GM21717 (cell line): ENCODE measurements at regions not wholly inside any gene's neighbourhood (a gene's known extent, or its start where the extent isn't known, plus 50 kb on each side); places are given as distances from the start of the nearest gene placed in this dataset.
"Not testable (repeated sequence)": the region's sequence is repeated elsewhere in the genome, so short reads cannot be mapped to it uniquely, and the experiment has no call there.

Experiments used
- ATAC-seq: cut with Tn5 transposase; IDR thresholded peaks from one replicate; pipeline ENCODE4 v1.9.1; 2021; ENCODE audit warnings: mild to moderate bottlenecking, moderate library complexity; ENCODE audit not compliant: unreplicated experiment

DNA sequence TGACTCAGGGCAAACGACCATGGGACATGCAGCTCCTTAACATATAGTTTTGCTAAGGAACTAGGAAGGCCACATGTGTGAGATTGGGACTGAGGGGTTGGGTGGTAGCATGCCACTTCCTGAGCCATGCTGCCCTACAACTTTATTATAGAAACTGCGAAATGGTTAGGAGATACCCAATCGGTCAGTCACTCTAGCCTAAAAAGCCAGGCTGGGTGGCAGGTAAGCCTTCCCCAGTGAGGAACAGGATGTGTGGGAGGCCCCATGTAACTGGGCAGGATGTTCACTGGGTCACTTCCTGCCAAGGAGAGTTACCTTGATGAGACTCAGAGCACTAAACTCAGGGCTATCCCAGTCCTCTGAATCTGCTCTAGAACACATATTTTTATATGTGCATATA is 123.5 kb downstream of the MAP3K7 start:
- no peak for ATAC-seq

DNA sequence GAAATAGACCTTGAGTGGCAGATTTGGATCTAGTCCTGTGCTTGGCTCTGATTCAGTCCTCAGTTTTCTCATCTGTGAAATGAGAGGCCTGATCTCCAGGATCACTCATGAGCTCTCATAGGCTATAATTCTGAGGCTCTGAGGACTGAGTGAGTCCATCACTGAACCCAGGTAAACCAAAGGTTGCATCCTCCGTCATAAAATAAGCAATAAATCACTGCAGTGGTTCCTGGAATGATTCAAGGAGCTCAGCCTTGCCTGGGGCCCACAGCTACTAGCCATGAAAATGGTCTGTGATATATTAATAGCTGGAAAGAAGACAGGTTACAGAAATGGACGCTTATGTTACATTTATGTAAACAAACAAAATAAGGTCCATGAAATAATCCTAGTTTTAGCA is 124.8 kb downstream of the MAP3K7 start:
- ATAC-seq: no peak

DNA sequence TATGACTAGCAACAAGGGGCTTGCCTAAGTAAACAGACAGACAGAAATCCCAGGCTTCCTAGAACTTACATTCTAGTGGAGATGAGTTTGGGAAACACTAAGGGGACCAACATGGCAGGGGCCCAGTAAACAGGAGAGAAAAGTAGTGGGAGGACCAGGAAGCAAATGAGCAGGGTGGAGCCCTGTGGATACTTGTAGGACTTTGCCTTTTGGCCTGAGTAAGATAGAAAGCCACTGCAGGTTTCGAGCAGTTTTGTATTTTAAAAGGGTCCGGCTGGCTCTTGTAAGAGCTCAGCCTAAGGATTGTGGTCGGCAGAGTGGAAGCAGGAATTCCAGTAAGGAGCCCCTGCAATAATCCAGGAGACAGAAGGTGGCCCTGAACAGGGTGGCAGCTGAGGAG is 125.5 kb downstream of the MAP3K7 start:
- ATAC-seq: no peak

DNA sequence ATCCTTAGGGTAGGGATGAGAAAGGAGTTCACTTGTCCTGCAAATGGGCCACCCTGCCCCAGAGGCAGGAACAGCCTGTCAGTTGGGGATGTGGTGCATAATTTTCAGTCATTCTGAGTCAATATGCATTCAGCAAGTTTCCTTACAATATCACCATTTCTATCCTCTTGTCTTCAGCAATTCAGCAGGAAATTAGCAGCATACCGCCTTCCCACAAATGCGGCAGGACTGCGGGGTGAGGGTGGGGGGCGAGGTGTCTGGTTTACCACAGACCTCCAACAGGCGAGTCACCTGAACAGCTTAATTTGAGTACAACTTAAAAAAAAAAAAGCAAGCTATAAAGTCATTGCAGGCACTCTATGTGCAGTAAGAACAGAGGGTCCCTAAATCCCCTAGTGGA is 126.8 kb downstream of the MAP3K7 start:
- no peak for ATAC-seq

DNA sequence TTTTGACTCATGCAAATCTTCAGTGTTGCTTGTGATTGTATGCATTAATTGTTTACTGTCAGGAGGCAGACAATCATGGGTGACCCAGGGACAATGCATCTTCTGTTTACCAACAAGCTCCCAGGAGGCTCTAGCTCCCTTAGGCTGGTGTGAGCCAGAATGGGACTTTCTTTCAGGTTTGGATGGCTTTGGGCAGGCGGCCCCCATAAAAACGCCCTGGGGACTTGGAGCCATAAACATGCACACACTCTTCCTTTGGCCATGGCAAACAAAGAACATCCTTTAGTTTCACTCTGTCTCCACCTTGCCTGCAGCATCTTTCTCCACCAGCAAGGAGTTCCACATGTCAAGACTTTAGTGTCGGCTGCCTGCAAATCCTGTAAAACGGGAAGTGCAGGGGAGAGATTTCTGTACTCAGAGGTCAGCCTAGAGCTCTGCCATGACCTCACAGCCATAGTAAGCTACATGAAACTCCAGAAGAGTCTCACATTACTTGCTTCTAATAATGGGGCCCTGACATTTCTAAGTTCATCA is 127.6 kb downstream of the MAP3K7 start:
- ATAC-seq: no peak

DNA sequence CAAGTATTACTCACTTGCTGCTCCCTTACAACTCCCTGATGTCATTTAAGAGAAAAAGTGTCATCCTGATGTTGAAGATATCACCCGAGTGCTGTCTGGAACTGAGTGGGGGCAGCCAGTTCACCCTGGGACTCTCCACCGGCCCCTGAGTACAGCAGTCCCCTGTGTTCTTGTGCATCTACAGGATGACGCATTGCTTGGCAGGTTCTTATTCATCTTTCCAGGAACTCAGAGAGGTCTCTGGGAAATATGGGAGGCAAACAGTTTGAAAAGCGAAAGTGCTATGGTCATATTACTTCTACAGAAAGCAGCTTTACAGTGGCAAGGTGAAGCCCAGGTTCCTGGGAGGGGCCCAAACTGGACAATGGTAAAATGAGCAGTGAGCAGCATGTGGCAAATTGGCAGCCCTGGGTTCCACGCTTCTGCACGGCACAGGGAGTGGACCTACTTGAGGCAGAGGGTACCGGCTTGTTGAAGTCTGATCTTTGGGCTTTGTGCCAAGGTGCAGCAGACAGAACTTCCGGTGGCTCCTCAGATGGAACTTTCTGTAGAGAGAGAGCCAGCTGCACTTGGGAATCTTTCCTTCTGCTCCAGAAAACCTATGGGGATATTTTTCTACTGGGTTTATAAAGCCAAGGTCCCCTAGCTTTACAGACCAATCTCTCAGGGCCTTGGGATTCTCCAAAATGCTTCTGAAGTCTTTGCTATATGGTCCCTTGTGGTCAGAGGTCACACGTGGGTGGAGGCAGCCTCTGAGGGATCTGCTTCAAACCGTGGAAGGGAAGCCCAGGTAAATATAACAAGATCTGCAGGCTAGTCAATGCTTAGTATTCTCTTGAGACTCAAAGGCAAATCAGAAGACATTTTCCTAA is 128.3 kb downstream of the MAP3K7 start:
- ATAC-seq: no peak

DNA sequence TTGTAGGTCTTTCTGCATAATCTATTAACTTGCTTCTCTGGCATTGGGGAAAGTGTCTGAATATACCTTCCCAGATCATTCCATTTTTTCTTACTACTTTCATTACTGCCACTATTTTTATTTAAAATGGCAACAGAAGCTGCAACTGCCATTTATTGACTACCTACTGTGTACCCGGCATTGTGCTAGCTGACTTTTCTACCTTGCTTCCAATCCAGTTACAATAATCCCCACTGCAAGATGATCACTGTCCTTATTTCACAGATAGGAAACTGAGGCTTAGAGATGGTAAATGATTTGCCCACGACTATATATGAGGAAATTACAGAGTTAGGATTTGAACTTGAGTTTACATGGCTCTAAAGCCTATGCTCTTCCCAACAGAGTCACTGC is 129.0 kb downstream of the MAP3K7 start:
- no peak for ATAC-seq

DNA sequence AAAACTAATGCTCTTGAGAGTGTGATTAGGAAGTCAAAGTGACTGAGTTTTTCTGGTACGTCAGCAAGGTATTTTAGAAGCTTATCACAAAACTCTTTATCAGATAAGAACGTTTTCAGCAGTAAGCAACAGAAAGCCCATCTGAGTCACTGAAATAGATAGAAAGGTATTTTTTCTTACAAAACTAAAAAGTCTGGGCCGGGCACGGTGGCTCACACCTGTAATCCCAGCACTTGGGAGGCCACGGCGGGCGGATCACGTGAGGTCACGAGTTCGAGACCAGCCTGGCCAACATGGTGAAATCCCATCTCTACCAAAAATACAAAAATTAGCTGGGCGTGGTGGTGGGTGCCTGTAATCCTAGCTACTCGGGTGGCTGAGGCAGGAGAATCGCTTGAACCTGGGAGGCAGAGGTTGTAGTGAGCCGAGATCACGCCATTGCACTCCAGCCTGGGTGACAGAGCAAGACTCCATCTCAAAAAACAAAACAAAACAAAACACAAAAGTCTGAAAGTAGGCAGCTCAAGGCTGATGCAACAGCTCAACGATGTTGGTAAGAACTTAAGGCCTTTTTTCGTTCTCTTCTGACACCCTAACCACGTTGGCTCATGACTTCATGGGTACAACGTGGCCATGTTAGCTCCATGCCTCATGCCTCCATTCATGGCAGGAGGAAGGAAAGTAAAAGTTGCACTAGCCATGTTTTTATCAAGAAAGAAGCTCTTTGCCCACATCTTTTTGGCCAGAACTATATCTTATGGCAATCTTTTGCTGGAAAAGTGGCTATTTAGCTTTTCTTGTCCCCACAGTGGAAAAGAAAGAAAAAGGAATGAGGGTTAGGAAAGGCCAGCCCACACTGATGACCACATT is 129.6 kb downstream of the MAP3K7 start:
- ATAC-seq: not testable (repeated sequence)

DNA sequence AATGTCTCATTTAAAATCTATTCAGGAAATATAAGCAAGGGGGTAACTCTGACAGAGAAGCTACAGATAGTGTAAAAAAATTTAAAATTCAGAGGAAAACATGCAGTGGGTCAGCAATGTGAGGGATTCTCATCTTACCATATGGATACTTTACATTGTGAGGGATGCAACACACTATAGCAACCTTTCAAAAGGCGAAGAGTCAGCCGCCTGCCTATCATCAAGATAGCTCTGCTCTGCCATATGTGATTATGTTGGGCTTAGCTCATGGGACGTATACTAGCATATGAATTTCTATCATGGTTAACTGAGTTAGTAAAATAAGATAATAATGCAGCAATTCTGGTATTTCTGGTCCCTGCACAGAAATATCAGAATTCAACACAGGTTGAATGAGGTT is 130.9 kb downstream of the MAP3K7 start:
- ATAC-seq: no peak

DNA sequence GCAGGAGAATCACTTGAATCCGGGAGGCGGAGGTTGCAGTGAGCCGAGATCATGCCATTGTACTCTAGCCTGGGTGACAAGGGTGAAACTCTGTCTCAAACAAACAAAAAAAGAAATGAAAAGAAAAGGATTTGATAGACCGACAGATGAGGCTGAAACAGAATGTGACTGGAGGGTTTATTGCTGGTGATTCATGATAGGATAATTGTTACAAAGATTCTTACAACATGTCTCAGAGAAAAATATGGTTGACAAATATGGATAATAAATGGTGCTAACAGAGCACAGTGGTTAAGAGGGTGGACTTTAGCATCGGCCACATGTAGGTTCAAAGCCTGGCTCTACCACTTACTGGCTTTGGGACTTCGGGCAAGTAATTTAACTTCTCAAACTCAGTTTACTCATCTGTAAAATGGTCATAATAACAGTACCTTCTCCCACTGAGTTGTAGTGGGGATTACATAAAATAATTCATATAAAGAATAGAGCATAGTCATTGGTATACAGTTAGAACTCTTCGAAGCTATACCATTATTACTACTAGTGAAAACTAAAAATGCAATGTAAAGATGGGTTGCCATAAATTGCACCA is 131.9 kb downstream of the MAP3K7 start:
- ATAC-seq: no peak

DNA sequence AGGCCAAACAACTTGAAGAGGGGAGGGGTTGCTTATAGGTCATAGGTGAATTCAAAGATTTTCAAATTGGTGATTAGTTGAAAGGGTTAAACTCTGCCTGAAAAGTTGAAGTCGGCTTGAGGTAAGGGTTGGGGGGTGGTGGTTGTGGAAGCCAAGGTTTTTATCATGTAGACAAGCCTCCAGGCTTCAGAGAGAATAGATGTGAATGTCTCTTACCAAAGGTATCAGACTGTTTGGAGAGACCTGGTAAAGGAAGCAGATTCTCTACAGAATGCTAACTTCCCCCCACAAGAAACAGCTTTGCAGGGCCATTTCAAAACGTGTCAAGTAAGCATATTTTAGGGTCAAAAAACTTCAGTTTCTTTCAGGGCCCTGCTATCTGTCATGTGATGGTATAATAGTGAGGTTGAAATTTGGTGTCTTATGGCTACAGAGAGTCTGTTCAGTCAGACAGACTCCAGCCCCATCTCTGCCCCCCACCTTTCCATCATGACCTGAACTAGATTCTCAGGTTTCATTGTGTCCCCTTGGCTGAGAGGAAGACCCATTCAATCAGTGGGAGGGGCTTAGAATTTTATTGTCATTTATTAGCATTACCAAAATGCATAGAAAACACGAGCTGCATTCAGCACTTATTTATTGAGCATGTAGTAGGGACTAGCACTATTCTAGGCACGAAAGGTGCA is 136.5 kb downstream of the MAP3K7 start:
- ATAC-seq: no peak

DNA sequence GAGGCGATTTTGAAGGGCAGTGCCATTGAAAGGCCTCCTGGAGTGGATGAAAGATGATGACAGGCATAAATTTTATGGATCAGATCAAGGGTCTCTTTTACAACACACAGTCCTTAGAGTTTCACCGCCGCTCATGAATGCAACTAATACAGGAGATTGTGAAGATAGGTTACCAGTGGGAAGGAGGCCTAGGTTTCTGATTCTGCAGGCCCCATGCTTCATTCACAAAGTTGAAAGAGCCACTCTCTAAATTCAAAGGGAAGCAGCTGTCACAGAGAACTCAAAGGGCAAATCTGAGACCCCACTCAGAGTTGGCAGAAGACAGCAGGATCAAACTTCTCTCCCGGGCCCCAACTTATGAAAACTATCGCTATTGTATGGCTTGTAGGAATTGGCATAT is 137.6 kb downstream of the MAP3K7 start:
- ATAC-seq: no peak

DNA sequence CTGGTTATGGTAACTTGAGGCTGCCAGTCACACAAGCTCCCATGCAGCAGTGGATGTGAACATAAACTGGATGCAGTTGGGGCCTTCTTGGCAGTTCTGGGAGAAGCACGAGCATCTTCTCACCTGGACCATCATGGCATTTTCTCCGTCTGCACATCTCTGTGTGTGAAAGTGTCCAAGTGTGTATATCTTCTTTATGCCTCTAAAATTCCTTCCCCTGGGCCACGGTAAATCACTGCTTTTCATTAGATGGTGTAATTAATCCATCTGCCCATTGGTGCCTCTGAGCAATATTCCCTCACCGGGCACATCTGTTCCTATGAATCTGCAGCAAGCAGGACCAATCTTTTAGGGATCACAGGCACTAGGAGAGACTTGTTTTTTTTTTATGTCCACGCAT is 138.0 kb downstream of the MAP3K7 start:
- no peak for ATAC-seq

DNA sequence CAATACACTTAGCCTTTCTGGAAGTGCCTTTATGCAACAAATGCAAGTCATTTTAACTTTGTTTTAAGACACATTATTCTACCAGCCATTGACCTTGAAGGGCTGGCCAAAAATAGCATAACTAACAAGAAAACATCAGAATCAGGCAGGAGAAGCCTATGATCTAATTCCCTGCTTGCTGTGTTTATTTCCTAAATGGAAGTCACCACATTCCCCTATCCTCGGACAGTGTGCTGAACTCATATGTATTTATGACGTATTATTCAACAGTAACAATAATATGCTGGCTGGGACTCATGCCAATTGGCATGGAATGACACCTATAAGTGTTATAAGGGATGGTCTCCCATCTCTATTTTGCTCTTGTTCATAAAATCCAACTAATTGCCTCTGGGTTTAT is 140.7 kb downstream of the MAP3K7 start:
- ATAC-seq: no peak

DNA sequence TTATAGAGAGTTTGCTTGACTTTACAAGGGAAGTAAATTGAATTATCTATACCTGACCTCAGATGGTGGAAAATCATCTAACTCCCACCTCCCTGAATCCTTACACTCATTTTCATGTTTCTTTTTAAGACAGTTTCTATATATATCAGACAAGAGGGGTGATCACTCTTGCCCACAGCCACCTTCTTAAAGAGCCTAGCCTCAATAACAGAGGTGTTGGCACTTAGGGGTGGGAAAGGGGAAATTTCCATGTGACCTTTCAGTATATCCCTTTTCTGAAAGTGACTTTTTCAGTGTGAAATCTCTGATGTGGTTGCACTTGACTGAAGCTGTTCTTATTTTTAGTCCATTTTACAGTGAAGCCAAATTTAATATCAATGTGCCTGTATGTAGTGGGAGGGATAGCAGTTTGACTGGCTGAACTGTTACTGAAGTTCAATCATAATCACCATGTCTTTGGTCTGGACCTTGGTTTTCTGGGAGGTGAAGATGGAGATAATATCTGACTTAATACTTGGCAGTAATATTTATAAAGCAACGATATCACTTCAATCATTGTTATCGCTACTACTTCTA is 141.3 kb downstream of the MAP3K7 start:
- no peak for ATAC-seq

DNA sequence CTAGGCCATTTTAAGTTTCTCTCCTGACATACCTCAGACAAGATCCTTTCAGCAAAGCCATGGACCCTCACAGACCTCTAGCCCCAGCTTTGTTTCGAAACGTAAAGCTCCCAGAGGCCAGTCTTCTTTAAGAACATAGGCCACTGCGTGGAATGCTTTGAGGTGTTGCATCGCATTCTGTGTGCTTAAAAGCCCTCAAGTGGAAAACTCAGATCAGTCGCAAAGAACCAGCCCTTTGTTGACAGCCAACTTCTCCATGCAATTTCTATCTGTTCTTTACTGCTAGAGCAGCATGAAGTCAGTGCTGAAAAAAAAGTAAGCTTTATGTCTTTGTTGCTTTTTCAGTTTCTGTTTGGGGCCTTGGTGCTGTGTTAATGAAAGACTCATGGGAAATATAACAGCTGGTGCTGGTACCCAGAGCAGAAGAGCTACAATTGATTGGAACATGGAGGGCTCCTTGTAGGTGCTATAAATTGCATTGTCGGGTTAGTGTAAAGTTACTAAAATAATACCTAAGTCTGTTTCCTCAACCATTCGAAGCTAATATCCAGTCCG is 142.6 kb downstream of the MAP3K7 start:
- peak; percentile 67 for ATAC-seq

DNA sequence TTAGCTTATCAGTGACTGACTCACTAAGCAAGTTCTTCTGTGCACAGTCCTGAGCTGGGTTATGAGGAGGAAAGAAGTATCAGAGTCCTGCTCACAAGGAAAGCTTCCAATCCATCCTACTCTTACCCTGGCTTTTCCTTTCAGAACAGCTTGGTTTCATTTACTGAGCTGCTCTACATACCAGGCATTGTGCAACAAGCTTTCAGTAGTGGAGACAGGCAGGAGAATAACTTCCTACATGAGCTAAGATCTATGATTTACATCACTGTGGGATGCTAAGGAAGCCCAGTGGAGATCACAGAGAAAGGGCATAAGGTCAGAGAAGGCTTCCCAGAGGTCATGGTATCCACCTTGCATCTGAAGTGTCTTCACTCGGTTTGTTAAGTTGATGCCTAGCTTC is 144.5 kb downstream of the MAP3K7 start:
- no peak for ATAC-seq

DNA sequence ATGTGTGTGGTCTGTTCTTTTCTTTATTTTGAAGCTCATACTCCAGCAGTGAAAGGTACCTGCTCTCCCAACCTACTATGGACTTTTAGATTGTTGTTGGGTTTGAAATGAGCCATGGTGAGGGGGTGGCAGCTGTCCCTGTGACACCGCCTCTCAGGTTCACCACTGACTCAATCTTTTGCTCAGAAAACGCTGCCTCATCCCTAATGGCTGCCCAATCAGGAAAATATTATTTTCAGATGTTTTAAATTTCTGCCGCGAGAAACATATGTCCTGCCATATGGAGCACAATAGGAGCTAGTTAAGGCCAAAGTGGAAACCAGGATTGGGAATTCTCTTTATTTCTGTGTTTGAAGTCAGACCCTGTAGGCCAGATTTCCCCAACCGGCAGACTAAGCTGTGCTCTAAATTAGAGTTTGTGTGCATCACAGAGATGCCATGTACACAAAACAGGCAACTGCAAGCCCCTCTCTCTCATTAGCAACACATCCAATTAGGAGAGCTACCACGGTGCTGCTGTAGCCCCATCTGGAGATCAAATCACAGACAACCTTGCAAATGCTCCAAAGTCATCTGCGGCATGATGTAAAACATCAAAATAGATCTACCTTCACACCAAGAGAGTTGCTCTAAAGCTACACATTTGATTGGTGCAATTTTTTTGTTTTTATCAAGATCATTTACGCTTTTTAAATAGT is 144.1 kb upstream of the BACH2 start:
- ATAC-seq: no peak

DNA sequence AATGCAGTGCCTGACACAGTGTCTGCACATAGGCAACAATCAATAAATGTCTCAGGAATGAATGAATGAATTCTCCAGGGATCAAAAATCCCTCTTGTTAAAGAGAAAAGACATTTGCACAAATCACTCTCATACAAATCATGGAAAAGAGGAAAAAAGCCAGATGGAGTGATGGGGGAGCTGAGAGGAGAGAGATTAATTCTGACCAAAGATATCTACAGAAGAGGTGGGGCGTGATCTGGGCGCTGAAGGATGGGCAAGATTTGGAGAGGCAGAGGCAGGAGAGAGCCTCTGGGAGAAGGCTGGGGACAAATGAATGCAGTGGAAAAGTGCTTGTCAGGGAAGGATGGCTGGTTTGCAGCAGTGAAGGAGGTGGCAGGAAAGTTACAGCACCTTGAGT is 142.9 kb upstream of the BACH2 start:
- no peak for ATAC-seq

DNA sequence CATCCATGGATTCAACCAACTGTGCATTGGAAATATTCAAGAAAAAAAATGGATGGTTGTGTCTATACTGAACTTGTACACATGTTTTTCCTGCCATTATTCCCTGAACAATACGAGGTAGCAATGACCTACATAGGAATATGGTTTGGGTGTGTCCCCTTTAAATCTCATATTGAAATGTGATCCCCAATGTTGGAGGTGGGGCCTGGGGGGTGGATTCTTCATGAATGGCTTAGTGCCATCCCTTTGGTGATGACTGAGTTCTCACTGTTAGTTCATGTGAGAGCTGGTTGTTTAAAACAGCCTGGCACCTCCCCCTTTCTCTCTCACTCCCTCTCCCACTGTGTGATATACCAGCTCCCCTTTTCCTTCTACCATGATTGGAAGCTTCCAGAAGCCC is 139.8 kb upstream of the BACH2 start:
- no peak for ATAC-seq
